Lung microvascular endothelial cell (primary cell): ENCODE measurements at regions not wholly inside any gene's neighbourhood (a gene's known extent, or its start where the extent isn't known, plus 50 kb on each side); places are given as distances from the start of the nearest gene placed in this dataset.

Experiments
- DNase-seq, 2 donors: peaks; one replicate each; pipeline versions ENCODE4 v3.0.0 to v3.0.0-alpha.2; 2010; ENCODE audit warnings: low read depth in 2 of 2

DNA sequence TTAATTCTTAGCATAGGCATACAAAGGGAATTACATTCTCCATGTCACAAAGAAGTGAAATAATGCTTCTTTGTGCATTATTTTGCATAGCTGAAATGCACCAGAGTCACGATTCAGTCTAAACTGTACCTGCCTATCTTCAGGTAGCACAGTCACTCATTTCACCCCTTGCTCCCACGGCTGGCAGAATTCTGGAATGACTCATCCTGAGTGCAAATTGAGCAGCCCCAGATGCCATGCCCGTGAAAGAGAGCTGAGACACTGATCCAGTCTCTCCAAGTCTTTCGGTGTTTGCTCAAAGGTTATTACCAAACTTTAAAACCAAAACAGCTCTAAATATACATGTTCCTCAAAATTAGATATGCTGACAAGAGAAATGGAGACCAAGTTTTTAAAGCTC, 168.3 kb upstream of the POU3F3 start:
- DNase-seq, result no peak

- DNase-seq, result no peak
Observed at GRCh38 chr2:104687147-104687546, 166.8 kb upstream of the POU3F3 start.

GRCh38 chr2:104690255-104690984, 163.5 kb upstream of the POU3F3 start:
- no peak for DNase-seq

DNA sequence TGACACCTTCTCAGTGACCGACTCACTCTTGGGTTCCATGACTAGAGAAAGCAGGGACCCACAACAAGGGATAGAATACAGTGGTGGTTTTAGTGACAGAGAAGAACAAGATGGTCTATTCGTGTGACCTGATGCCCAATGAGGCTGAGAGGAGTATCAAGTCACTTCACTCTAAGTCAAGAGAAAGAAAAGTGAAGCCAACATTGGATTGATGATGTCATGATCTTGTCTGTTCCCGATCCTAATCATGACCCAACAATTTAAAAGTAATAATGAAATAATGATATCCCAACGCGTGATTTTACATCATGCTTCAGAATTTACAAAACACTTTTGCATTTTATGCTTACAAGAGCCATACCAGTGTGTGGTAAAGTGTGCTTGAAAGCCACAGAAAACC, 155.6 kb upstream of the POU3F3 start:
- no peak for DNase-seq

GRCh38 chr2:104701411-104701911, 152.5 kb upstream of the POU3F3 start:
- DNase-seq, result no peak

DNA sequence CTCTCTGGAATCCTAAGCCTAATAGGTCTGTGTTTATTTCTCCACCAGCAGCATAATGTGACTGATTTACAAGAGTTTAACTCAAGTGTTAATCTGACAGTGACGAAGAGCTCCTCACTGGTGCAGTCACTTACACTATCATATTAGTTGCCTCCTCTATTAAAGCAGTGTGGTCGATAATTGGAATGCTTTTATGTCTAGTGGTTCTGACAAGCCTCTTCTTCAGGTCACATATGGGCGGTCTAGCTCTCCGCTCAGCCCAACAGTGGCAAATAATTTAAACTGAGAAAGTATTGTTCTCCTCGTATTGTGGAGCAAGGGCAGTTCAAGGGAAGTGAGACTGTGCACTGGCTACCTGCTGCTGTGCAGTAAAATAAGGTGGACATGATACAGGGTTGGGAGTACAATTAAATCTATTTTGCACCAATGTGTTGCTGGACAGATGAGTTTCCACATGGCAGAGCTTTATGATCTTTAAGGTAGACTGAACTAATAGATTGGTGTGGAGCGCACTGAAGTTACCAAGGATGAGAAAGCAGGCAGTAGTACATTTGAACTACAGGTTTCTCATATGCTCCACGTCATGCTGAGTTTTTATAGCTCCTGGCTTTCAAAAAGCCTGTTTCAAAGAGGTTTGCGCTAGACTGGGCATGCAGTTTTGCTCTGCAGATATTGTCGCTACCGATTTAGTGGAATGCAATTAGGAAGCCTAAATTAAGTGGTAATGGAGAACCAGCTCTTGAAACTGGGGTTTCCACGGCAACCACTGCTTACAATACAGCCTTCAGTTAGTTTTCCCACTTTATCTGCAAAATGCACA, 151.7 kb upstream of the POU3F3 start:
- no peak for DNase-seq

- DNase-seq, result no peak
Observed at GRCh38 chr2:104703669-104704068, 150.2 kb upstream of the POU3F3 start.

DNA sequence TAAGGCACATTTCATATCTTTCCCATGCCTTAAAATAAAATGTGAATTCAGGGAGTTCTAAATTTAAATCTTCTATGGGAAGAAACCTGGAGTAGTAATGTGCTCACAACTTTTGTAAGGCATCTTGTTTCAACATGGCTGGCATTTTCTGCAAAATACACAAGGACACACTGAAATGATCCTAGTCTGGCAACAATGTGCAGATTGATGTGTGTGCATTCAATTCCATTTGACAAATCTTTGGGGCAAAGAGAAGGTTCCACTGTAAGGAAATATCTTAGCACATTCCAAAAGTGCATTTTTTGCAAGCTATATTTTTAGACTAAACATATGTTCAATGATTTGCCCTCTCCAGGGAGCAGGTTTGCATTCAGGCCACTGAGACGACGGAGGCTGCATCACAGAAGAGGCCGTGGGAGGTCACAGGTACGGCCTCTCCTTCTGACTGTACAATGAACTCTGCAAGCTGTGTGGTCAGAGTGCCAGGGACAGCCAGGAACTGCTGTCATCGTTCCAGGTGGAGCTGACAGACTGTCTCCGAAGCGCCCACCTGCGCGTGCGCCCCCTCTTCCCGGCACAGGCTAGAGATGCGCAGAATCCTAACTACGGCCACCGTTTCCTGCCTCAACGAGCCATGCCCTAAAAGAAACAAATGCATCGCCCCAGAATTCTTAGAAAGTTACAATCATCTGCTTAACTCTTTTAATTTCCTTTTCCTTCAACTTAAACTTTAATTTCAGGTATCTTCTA, 149.2 kb upstream of the POU3F3 start:
- no peak for DNase-seq

- DNase-seq, result no peak
Observed at GRCh38 chr2:104707056-104707455, 146.9 kb upstream of the POU3F3 start.

DNA sequence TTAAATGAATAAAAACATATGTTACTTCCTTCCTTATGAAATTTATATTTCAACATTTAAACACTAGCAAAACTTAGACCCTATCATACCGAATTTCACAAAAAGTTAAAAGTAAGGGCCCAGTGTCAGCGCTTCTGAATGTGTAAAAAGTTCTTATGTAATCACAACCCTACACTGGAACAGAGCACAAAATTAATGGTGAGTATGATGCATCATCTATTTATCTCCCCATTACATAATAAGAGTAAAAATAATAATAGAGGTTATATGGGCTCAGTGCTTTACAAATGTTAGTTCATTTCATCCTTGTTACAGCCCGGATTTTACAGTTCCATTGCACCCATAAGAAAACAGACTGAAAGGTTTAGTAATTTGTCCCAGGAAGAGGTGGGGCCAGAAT, 144.9 kb upstream of the POU3F3 start:
- DNase-seq, result no peak

GRCh38 chr2:104716061-104716460, 137.9 kb upstream of the POU3F3 start:
- DNase-seq, result no peak

DNA sequence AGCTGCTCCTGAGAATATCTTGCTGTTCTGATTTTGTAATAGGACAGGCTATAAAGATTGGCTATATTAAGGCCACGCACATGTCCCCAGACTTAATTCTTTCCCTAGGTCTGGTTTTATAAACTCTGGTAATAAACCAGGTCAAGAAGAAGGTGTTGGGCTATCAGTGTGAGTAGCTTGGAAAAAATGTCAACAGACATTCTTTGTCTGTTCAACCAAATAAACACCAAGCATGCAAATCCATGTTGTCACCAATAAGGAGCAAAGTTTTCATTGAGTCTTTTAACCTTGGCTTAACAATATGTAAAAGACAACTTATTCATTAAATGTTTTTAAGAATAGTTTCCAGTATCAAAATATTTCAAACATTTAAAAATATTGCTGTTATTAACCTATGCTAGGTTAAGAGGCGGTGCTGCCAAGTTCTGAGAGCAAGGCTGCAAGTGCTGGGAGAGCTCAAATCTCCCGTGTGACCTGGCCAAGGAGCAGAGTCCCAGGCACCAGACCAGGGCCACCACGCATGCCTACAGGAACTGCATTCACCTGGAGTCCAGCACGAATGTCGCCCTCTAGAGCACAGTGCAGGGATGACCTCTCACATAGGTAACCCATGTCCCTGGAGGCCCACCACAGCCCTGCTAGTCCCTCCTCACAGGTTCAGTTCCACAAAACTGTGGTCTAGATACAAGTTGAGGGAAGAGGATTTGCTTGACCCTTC, 120.5 kb upstream of the POU3F3 start:
- DNase-seq, result no peak

DNA sequence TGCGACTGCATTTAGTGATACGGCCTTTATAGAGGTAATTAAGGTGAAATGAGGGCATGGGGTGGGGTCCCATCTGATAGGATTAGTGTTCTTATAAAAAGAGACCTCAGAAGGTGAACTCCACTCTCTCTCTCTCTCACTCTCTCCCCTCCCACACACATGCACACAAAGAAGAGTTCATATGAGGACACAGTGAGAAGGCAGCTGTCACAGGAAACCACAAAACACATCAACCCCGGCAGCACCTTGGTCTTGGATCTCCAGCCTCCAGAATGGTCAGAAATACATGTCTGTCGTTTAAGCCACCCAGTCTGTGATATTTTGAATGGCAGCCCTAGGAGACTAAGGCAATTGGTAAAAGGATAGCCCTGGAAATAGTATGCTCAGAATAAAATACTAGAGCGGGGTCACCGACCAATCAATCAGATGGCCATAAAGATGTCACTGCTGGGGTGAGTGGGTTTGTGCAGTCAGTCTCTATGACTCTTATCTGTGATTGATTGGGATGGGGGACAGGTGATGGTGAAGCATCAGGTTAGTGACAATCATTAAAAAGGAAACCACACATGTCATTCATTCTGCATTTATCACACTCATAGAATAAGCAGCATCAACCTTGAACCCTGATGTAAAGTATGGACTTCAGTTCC, 118.9 kb upstream of the POU3F3 start:
- DNase-seq, result no peak

- DNase-seq, result no peak
Observed at GRCh38 chr2:104736026-104736425, 117.9 kb upstream of the POU3F3 start.

- no peak for DNase-seq
Observed at GRCh38 chr2:104741860-104742259, 112.1 kb upstream of the POU3F3 start.

DNA sequence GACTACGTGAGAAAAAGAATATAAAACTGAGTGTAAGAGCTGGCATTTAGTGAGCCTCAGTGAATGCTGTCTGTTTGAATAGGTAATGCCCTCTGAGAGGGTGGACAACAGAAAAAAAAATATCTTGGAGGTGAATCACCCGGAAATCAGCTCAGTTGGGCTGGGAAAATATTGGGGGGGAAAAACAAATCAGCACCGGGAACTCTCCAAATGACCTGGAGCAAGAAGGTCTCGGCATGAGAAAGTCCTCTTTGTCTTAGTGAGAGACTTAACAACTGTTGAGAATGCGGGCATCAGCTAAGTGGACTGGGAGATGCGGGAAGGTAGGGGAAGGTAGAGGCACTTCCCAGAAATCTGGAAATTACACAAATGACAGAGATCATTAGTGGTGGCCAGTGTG, 109.4 kb upstream of the POU3F3 start:
- DNase-seq, result no peak

GRCh38 chr2:104745846-104746245, 108.1 kb upstream of the POU3F3 start:
- DNase-seq, result no peak

GRCh38 chr2:104746299-104746698, 107.6 kb upstream of the POU3F3 start:
- no peak for DNase-seq

- no peak for DNase-seq
Observed at GRCh38 chr2:104746858-104747257, 107.1 kb upstream of the POU3F3 start.

GRCh38 chr2:104749856-104750460, 104.0 kb upstream of the POU3F3 start:
- no peak for DNase-seq

GRCh38 chr2:104752504-104752903, 101.4 kb upstream of the POU3F3 start:
- DNase-seq, result no peak
